WTC11 (cell line): ENCODE measurements at regions not wholly inside any gene's neighbourhood (a gene's known extent, or its start where the extent isn't known, plus 50 kb on each side); places are given as distances from the start of the nearest gene placed in this dataset.

Source experiments
- ATAC-seq: fragments of 200-7000 bp; cut with Tn5 transposase; 2 replicates; pipeline ENCODE4 v1.10.0; 2021; ENCODE audit warnings: mild to moderate bottlenecking, moderate library complexity
- CTCF ChIA-PET: fragments of 300-600 bp; sonication (Branson Sonifier 250); formaldehyde crosslinking; loops from one replicate; lab custom pipeline; 2021; ENCODE audit warnings: antibody characterized with exemption; lab: Charles Lee
- POLR2A ChIA-PET: fragments of 350-600 bp; sonication (Branson Sonifier 250); formaldehyde crosslinking; loops from one replicate; lab custom pipeline; 2021; ENCODE audit warnings: antibody characterized with exemption; lab: Charles Lee
- DNase-seq: peaks from one replicate; pipeline ENCODE4 v3.0.0; 2021; ENCODE audit warnings: low spot score
- H3K27ac Mint-ChIP-seq: 2 replicates; pipeline ENCODE4 v1.8.0; 2021; ENCODE audit warnings: mixed read lengths
- H3K27me3 Mint-ChIP-seq: 2 replicates; pipeline ENCODE4 v1.8.0; 2021; ENCODE audit warnings: low read depth, mild to moderate bottlenecking, moderate library complexity, mixed read lengths
- H3K36me3 Mint-ChIP-seq: 2 replicates; pipeline ENCODE4 v1.8.0; 2021; ENCODE audit warnings: mixed read lengths
- H3K4me1 Mint-ChIP-seq: 2 replicates; pipeline ENCODE4 v1.8.0; 2022; ENCODE audit warnings: mixed read lengths
- H3K4me3 Mint-ChIP-seq: 2 replicates; pipeline ENCODE4 v1.8.0; 2021; ENCODE audit warnings: mild to moderate bottlenecking, moderate library complexity, mixed read lengths
- H3K9me3 Mint-ChIP-seq: 2 replicates; pipeline ENCODE4 v1.8.0; 2021; ENCODE audit warnings: mixed read lengths
- ELF4 ChIP-seq: sonication (generic); formaldehyde crosslinking; IDR thresholded peaks from 2 replicates; pipeline ENCODE4 v1.8.1; 2022; ENCODE audit warnings: low read depth, mild to moderate bottlenecking, moderate library complexity, missing genetic modification reagents
- FOXJ3 ChIP-seq: sonication (generic); formaldehyde crosslinking; IDR thresholded peaks from 2 replicates; pipeline ENCODE4 v1.9.0; 2021; ENCODE audit warnings: missing genetic modification reagents, mild to moderate bottlenecking, borderline replicate concordance
- HMGXB4 ChIP-seq: sonication (generic); formaldehyde crosslinking; IDR thresholded peaks from 2 replicates; pipeline ENCODE4 v1.8.1; 2023; ENCODE audit warnings: mild to moderate bottlenecking, moderate library complexity, missing genetic modification reagents
- IRF1 ChIP-seq: sonication (generic); formaldehyde crosslinking; IDR thresholded peaks from 2 replicates; pipeline ENCODE4 v1.8.0; 2023; ENCODE audit warnings: missing genetic modification reagents
- IRF2 ChIP-seq: sonication (generic); formaldehyde crosslinking; IDR thresholded peaks from 2 replicates; pipeline ENCODE4 v1.8.0; 2022; ENCODE audit warnings: low read depth, missing genetic modification reagents, borderline replicate concordance
- MLX ChIP-seq: sonication (generic); formaldehyde crosslinking; IDR thresholded peaks from 2 replicates; pipeline ENCODE4 v1.8.1; 2023; ENCODE audit warnings: mild to moderate bottlenecking, missing genetic modification reagents, moderate library complexity
- MYBL2 ChIP-seq: sonication (generic); formaldehyde crosslinking; IDR thresholded peaks from 2 replicates; pipeline ENCODE4 v1.8.1; 2023; ENCODE audit warnings: mild to moderate bottlenecking, moderate library complexity, missing genetic modification reagents
- NFYB ChIP-seq: sonication (generic); formaldehyde crosslinking; conservative IDR thresholded peaks from 2 replicates; pipeline ENCODE4 v1.8.0; 2022; ENCODE audit warnings: low read depth, missing genetic modification reagents
- NR3C1 ChIP-seq: sonication (generic); formaldehyde crosslinking; conservative IDR thresholded peaks from 2 replicates; pipeline ENCODE4 v1.8.1; 2023; ENCODE audit warnings: low read depth, mild to moderate bottlenecking, missing genetic modification reagents
- OVOL2 ChIP-seq: fragments of 250-450 bp; sonication (Bioruptor Pico); IDR thresholded peaks from 2 replicates; pipeline ENCODE4 v1.9.0; 2021; ENCODE audit warnings: mild to moderate bottlenecking, borderline replicate concordance
- TEAD4 ChIP-seq: sonication (generic); formaldehyde crosslinking; IDR thresholded peaks from 2 replicates; pipeline ENCODE4 v1.8.0; 2022; ENCODE audit warnings: mild to moderate bottlenecking, missing genetic modification reagents
- ZBTB21 ChIP-seq: sonication (generic); formaldehyde crosslinking; IDR thresholded peaks from 2 replicates; pipeline ENCODE4 v1.8.1; 2023; ENCODE audit warnings: mild to moderate bottlenecking, missing genetic modification reagents, borderline replicate concordance
- ZNF416 ChIP-seq: fragments of 250-450 bp; sonication (Bioruptor Pico); IDR thresholded peaks from 2 replicates; pipeline ENCODE4 v1.9.0; 2021; ENCODE audit warnings: mild to moderate bottlenecking, inconsistent platforms
- TF ChIP-seq, protein P1 (sequence below): sonication (generic); formaldehyde crosslinking; conservative IDR thresholded peaks from 2 replicates; pipeline ENCODE4 v1.8.1; 2022; ENCODE audit warnings: mild to moderate bottlenecking, missing genetic modification reagents
- TF ChIP-seq, protein P2 (sequence below): sonication (generic); formaldehyde crosslinking; IDR thresholded peaks from 2 replicates; pipeline ENCODE4 v1.8.1; 2022; ENCODE audit warnings: mild to moderate bottlenecking, missing genetic modification reagents, moderate library complexity, borderline replicate concordance
- TF ChIP-seq, protein P3 (sequence below): fragments of 250-450 bp; sonication (Bioruptor Pico); IDR thresholded peaks from 2 replicates; pipeline ENCODE4 v1.9.0; 2021; ENCODE audit warnings: mild to moderate bottlenecking, borderline replicate concordance
- TF ChIP-seq, protein P4 (sequence below): fragments of 250-450 bp; sonication (Bioruptor Pico); IDR thresholded peaks from 2 replicates; pipeline ENCODE4 v1.8.0; 2021; ENCODE audit warnings: mild to moderate bottlenecking

- no peaks in the 10 kb centered on the region for H3K9me3 Mint-ChIP-seq
- DNase-seq (no peak), ATAC-seq (no peak)
- TF ChIP-seq, protein P1, sequence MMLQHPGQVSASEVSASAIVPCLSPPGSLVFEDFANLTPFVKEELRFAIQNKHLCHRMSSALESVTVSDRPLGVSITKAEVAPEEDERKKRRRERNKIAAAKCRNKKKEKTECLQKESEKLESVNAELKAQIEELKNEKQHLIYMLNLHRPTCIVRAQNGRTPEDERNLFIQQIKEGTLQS (CRISPR knock-in tag), result no peak
- TF ChIP-seq TEAD4 (CRISPR knock-in tag), result no peak
- no peak for TF ChIP-seq HMGXB4 (CRISPR knock-in tag)
- no peak for TF ChIP-seq FOXJ3 (CRISPR knock-in tag)
- TF ChIP-seq ZNF416 (CRISPR knock-in tag), result no peak
- no peak for TF ChIP-seq NR3C1 (CRISPR knock-in tag)
- TF ChIP-seq, protein P2, sequence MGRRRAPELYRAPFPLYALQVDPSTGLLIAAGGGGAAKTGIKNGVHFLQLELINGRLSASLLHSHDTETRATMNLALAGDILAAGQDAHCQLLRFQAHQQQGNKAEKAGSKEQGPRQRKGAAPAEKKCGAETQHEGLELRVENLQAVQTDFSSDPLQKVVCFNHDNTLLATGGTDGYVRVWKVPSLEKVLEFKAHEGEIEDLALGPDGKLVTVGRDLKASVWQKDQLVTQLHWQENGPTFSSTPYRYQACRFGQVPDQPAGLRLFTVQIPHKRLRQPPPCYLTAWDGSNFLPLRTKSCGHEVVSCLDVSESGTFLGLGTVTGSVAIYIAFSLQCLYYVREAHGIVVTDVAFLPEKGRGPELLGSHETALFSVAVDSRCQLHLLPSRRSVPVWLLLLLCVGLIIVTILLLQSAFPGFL, result no peak
- no peak for TF ChIP-seq MLX (CRISPR knock-in tag)
- TF ChIP-seq ELF4 (CRISPR knock-in tag), result no peak
- TF ChIP-seq MYBL2 (CRISPR knock-in tag), result no peak
- TF ChIP-seq, protein P3, sequence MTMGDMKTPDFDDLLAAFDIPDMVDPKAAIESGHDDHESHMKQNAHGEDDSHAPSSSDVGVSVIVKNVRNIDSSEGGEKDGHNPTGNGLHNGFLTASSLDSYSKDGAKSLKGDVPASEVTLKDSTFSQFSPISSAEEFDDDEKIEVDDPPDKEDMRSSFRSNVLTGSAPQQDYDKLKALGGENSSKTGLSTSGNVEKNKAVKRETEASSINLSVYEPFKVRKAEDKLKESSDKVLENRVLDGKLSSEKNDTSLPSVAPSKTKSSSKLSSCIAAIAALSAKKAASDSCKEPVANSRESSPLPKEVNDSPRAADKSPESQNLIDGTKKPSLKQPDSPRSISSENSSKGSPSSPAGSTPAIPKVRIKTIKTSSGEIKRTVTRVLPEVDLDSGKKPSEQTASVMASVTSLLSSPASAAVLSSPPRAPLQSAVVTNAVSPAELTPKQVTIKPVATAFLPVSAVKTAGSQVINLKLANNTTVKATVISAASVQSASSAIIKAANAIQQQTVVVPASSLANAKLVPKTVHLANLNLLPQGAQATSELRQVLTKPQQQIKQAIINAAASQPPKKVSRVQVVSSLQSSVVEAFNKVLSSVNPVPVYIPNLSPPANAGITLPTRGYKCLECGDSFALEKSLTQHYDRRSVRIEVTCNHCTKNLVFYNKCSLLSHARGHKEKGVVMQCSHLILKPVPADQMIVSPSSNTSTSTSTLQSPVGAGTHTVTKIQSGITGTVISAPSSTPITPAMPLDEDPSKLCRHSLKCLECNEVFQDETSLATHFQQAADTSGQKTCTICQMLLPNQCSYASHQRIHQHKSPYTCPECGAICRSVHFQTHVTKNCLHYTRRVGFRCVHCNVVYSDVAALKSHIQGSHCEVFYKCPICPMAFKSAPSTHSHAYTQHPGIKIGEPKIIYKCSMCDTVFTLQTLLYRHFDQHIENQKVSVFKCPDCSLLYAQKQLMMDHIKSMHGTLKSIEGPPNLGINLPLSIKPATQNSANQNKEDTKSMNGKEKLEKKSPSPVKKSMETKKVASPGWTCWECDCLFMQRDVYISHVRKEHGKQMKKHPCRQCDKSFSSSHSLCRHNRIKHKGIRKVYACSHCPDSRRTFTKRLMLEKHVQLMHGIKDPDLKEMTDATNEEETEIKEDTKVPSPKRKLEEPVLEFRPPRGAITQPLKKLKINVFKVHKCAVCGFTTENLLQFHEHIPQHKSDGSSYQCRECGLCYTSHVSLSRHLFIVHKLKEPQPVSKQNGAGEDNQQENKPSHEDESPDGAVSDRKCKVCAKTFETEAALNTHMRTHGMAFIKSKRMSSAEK (CRISPR knock-in tag), result no peak
- no peak for TF ChIP-seq OVOL2 (CRISPR knock-in tag)
- TF ChIP-seq IRF1 (CRISPR knock-in tag), result no peak
- TF ChIP-seq ZBTB21 (CRISPR knock-in tag), result no peak
- TF ChIP-seq IRF2 (CRISPR knock-in tag), result no peak
- no peaks in the 10 kb centered on the region for H3K36me3 Mint-ChIP-seq
- peaks cover 61% of the 10 kb centered on the region for H3K4me1 Mint-ChIP-seq
- POLR2A ChIA-PET, result no interaction called here
- H3K27me3 Mint-ChIP-seq, result peaks cover 42% of the 10 kb centered on the region
- CTCF ChIA-PET, result interaction anchor here (0.5 to 1.7 kb wide), 2 partner anchors 227 to 531 kb away, joined by 4 to 5 read pairs; no protein-coding TSS in a partner anchor
- no peak overlapping the region for H3K27ac Mint-ChIP-seq
- H3K4me3 Mint-ChIP-seq, result no peak overlapping the region
Observed at GRCh38 chr3:193784822-193785221, 191.8 kb downstream of the OPA1 start.

DNA sequence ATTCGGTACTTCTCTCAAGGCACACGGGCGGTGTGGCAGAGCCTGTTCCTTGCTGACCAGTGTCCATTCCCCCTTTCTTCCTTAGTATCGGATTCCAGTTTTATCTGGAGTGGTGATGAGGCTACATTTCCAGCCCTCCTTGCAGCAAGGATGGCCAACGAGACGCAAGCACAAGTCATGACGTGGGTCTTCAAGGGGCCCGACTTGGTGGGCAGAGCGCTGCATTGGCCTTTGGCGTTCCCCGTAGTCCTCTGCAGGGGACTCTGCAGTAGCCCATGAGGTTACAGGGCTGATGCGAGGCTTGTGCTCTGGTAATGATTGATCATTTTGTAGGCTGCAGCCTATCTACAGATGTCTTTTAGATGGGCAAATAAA, 194.5 kb downstream of the OPA1 start:
- POLR2A ChIA-PET, result no interaction called here
- Mint-ChIP-seq H3K9me3 (no peaks in the 10 kb centered on the region), H3K36me3 (no peaks in the 10 kb centered on the region), H3K27me3 (peaks cover 43% of the 10 kb centered on the region), H3K4me3 (no peak overlapping the region), H3K4me1 (peaks cover 61% of the 10 kb centered on the region), H3K27ac (no peak overlapping the region)
- TF ChIP-seq NFYB (CRISPR knock-in tag), result no peak
- TF ChIP-seq, protein P4, sequence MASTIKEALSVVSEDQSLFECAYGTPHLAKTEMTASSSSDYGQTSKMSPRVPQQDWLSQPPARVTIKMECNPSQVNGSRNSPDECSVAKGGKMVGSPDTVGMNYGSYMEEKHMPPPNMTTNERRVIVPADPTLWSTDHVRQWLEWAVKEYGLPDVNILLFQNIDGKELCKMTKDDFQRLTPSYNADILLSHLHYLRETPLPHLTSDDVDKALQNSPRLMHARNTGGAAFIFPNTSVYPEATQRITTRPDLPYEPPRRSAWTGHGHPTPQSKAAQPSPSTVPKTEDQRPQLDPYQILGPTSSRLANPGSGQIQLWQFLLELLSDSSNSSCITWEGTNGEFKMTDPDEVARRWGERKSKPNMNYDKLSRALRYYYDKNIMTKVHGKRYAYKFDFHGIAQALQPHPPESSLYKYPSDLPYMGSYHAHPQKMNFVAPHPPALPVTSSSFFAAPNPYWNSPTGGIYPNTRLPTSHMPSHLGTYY (CRISPR knock-in tag), result no peak
- DNase-seq (no peak), ATAC-seq (no peak)
- CTCF ChIA-PET, result interaction anchor here (0.7 to 1.6 kb wide), 3 partner anchors 25 to 528 kb away, joined by 3 read pairs; no protein-coding TSS in a partner anchor
